ENCODE measurements at regions not wholly inside any gene's neighbourhood (a gene's known extent, or its start where the extent isn't known, plus 50 kb on each side); places are given as distances from the start of the nearest gene placed in this dataset.
A peak's percentile ranks its signal among the peaks of the same experiment; 100 is the strongest.
"Not testable (repeated sequence)": the region's sequence is repeated elsewhere in the genome, so short reads cannot be mapped to it uniquely, and the experiment has no call there.

DNA sequence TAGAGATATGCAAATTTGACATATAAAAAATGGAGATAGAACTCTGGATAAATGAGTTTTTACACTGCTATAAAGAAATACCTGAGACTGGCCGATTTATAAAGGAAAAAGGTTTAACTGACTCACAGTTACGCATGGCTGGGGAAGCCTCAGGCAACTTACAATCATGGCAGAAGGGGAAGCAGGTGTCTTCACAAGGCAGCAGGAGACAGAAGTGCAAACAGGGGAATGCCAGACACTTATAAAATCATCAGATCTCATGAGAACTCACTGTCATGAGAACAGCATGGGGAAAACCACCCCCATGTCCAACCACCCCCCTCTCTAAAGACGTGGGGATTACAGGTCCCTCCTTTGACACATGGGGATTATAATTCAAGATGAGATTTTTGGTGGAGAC is 1540.2 kb upstream of the SLC39A10 start:
- ATAC-seq (no peak), DNase-seq (ENCODE audit: missing footprints) (no peak)
- intact Hi-C loops (cut with DNase I) = no loop called here

DNA sequence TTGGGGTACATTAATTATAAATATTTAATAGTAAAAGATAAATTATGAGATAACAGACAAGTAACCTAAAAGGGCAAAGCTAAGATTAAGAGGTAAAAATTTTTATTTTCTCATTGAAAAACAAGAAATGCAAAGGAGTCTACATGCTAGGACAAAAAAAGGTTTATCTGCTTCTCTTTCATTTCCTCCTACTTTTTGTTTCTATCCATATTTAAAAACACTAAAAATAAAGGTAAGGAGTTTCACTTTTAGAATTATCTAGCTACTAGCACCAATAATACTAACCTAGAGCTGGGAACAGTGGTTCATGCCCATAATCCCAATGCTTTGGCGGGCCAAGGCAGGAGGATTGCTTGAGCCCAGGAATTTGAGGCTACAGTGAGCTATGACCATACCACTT is 1551.7 kb upstream of the SLC39A10 start:
- ATAC-seq (no peak), DNase-seq (ENCODE audit: missing footprints) (no peak)
- intact Hi-C loops (cut with DNase I) = no loop called here

DNA sequence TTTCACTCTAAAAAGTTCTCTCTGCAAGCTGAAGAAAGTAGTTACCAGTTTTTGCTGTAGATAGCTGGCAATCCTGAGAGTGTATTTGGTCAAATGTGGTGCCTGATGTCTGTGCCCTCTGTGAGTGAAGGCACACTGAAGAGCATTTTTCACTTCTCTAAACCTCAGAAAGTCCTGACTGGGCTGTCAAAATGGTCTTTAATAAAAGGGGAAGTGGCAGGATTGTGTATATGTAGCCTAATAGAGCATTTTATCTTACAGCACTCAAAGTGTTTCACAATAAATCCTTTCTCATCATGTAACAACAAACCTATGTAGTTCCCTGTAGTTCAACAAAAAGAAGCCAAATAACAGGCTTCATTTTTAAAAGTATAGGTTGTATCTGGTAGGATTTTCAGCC is 1552.3 kb upstream of the SLC39A10 start:
- ATAC-seq = no peak
- intact Hi-C loops (cut with DNase I) = no loop called here
- no peak for DNase-seq (ENCODE audit: missing footprints)

DNA sequence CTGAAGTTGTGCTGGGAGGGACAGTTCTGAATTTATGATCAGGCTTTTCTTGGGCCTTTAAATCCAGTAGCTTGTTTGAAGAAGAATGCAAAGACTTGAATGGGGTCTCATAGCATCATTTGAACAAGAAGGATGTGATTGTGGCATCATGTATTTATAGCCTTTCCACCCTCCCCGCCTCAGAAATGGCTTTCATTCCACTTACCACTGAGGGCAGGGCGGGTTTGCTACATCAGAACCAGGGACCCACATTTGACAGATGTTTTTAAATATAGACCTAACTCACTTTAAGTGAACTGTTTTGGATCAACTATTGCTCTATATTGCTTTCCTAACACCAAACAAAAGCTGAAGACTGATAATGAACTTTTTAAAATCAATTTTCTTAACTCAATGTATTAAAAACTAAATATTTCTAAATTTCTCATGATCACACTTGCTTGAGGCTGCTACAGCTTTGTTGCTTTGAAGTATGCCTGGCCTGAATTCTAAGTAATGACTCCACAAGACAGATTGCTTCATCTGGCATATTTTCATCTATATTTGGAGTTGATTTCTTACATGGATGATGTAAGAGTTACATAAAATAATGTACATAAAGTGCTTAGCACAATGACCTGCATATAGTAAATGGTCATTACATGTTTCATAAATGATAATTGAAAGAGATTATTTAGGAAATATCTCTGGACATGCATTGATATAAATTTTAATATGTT is 1552.9 kb upstream of the SLC39A10 start:
- ATAC-seq (no peak), DNase-seq (ENCODE audit: missing footprints) (no peak)
- intact Hi-C loops (cut with DNase I) = no loop called here

DNA sequence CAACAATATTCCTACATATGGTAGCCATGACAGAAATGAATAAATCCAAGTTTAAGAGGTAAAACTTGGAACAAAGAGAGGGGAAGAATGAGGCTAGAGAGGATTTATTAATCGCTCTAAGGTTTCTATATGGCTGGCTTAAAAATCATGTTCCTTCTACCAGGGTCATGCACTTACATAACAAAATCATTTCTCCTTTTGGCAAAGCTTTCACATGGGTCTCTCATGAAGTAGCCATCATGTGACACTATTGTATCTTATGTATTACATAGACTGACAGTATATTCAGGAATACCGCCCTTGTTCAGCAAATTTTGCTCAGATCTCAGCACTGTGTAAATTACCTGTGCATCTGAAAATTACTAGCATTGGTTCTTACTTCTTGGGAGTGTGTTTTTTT is 1554.5 kb upstream of the SLC39A10 start:
- ATAC-seq = no peak
- no peak for DNase-seq (ENCODE audit: missing footprints)
- intact Hi-C loops (cut with DNase I) = no loop called here

DNA sequence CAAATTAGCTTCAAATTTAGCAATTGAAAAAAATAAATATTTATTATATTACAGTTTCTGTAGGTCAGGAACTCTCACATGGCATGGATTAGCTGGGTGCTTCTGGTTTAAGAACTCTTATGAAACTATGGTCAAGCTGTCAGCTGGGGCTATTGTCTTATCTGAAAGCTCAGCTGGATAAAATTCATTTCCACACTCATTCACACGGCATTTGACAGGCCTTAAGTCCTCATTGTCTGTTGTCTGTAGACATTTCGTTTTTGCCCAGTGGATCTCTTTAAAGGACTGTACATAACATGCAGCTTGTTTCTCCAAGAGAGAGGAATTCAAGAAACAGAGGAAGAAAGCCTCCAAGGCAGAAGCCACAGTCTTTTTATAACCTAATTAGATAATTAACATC is 1556.8 kb upstream of the SLC39A10 start:
- ATAC-seq = no peak
- intact Hi-C loops (cut with DNase I) = no loop called here
- DNase-seq (ENCODE audit: missing footprints) = no peak

DNA sequence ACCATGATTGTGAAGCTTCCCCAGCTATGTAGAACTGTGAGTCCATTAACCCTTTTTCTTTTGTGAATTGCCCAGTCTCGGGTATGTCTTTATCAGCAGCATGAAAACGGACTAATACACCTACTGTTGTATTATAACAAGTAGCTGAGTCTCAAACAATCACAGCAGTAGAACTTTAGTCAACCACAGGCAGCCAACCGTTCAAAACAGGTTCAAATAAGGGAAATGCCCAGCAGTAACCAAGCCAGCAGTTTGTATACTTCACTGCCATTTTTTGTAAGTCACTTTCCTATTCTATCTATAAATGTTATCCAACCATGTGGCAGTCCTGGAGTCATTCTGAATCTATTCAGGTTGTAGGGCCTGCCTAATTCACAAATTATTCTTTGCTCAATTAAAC is 1560.6 kb upstream of the SLC39A10 start:
- ATAC-seq (no peak), DNase-seq (ENCODE audit: missing footprints) (no peak)
- intact Hi-C loops (cut with DNase I) = no loop called here

DNA sequence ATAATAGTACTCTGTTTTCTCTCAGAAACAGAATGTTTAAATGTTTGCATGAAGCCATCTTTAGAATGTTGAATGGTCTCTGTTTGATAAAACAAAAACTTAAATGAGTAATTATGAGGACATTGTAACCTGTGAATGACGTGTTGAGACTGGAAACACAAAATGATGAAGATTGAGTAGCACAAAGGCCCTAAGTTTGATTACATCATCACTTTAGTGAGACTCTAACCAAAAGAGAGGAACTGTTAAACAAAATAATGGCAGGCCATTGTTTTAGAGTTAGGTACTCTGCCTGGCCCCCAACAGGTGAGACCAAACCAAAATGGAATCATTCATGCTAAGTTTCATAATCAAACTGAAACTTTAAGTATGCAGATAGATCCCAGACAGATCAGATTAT is 1561.7 kb upstream of the SLC39A10 start:
- intact Hi-C loops (cut with DNase I) = no loop called here
- ATAC-seq = no peak

DNA sequence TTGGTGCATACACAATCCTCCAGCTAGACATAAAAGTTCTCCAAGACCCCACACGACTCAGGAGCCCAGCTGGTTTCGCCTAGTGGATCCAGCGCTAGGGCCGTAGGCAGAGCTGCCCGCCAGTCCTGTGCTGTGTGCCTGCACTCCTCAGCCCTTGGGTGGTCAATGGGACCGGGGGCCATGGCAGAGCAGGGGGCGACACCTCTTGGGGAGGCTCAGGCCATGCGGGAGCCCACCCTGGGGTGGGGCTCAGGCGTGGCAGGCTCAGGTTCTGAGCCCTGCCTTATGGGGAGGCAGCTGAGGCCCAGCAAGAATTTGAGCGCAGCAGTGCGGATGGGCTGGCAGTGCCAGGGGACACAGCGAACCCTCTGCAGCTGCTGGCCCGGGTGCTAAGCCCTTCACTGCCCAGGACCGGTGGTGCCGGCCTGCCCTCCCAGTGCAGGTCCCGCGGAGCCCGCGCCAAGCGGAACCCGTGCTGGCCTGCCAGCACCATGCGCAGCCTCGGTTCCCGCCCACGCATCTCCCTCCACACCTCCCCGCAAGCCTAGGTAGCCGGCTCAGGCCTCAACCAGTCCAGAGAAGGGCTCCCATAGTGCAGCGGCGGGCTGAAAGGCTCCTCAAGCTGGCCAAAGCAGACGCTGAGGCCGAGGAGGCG is 1566.6 kb upstream of the SLC39A10 start:
- DNase-seq (ENCODE audit: missing footprints) = peak; percentile 71
- no peak for ATAC-seq
- intact Hi-C loops (cut with DNase I) = no loop called here

More for the DNA sequence above, 1561.7 kb upstream of the SLC39A10 start:
- DNase-seq (ENCODE audit: missing footprints) = no peak

DNA sequence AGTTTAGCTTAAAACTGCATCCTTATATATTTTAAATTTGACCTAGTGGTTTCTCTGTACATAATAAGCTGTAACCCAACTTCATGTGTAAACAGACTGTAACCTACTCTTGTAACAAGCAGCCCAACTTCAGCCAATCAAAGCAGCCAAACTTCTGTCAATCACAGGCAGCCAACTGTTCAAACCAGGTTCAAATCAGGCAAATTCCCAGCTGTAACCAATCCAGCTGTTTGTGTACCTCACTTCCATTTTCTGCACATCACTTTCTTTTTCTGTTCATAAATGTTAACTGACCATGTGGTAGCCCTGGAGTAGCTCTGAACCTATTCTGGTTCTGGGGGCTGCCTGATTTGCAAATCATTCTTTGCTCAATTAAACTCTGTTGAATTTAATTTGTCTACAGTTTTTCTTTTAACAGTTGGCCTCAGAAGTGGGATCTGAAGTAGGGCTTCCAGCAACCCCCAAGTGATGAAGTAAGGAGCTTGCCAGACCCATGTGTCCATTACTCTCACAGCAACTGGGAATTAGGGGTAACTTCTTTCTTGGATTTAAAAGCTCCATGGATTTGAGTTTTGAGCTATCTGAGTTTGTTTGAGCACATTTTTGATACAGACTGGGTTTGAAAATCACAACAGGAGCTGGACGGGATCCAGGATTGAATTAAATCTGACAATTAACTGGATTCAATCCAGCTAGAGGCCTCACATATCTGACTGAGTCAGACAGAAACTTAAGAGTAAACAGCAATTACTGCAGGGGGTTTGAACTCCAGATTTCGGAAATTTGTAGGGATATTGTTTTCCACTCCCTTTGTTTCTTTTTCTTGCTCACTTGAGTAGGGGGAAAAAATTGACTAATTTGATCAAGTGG is 1569.7 kb upstream of the SLC39A10 start:
- DNase-seq (ENCODE audit: missing footprints) (no peak), ATAC-seq (no peak)
- intact Hi-C loops (cut with DNase I) = no loop called here

DNA sequence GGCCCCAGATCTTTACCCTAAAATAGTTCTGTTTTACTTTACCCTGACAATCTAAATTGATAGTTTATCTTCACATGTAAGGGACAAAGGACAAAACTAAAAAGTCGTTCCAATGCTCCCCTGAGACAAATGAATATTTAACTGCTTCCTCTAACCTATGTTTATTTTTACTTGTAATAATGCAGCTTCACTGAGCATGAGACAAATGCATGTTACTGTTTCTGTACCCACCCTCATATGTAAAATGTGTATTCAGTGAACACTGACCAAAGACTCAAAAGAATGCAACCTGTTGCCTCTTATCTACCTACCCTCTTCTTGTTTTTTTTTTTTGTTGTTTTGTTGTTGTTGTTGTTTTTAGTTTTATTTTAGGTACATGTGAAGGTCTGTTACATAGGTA is 1570.9 kb upstream of the SLC39A10 start:
- intact Hi-C loops (cut with DNase I) = no loop called here
- no peak for ATAC-seq
- no peak for DNase-seq (ENCODE audit: missing footprints)

DNA sequence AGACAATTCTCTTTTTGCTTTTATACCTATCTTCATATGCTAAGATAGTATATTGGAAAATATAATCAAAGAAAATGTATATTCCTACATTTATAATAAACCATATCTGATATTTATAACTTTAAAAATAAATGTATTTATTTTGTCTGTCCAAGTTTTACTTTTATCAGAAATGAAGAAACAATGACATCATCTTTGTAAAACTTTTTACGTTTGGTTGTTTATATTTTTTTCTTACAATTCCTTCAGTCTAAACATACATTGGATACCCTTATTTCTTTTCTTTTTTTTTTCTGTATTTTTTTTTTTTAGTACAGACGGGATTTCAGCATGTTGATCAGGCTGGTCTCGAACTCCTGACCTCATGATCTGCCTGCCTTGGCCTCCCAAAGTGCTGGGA is 1577.0 kb upstream of the SLC39A10 start:
- no peak for ATAC-seq
- no peak for DNase-seq (ENCODE audit: missing footprints)
- intact Hi-C loops (cut with DNase I) = no loop called here

DNA sequence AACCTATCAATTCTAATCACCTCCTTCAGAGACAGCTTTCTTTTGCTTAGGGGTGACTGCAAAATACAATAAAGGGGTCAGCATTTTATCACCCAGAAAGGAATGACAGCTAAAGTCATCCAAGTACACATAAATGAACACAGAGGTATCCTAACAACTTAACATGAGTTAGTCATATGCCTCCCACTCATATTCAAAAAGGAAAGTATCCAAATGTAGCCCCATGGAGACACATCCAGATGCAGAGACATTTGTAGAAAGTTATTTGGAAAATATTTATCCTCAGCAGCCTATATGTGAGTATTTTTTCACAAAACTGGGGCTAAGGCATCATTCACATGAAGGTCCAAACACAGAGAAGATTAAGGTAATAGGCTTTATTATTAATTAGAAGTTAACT is 1579.7 kb upstream of the SLC39A10 start:
- no peak for ATAC-seq
- intact Hi-C loops (cut with DNase I) = no loop called here
- DNase-seq (ENCODE audit: missing footprints) = no peak

DNA sequence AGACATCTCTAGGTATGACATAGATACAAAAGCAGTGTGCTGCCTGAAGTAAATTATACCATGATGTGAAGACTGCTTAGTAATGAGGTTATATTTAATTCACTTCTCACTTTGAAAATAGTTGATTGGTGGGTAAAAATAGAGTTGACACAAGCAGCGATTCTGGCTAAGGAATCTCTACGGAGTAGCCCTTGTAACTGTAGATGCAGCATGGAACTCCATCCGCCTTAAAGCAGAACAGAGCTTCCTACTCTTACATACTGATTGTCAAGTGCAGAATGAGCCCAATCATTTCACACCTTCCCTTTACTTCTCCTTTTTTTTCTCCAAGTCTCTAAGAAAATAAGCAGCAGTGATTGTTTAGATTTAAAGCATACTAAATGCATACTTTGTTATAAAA is 1594.6 kb upstream of the SLC39A10 start:
- no peak for ATAC-seq
- DNase-seq (ENCODE audit: missing footprints) = no peak
- intact Hi-C loops (cut with DNase I) = no loop called here

DNA sequence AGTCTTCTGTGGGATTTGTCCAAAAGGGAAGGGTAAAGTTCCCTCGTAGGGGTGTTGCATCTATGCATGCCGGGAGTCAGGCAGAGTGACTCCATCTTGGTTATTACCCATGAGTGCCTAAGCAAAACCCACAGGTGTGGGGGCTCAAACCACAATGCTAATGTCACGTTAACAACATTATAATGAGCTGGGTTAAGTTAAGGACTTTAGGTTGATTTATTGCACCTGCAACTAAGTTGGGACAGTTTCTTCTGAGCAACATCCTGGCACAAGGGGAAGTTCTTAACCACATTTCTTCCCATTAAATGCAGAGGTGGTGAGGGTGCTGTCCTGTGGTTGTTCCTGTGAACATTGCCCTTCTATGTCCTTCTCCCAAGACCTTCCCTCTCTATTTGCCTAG is 1596.8 kb upstream of the SLC39A10 start:
- intact Hi-C loops (cut with DNase I) = no loop called here
- ATAC-seq (no peak), DNase-seq (ENCODE audit: missing footprints) (no peak)

DNA sequence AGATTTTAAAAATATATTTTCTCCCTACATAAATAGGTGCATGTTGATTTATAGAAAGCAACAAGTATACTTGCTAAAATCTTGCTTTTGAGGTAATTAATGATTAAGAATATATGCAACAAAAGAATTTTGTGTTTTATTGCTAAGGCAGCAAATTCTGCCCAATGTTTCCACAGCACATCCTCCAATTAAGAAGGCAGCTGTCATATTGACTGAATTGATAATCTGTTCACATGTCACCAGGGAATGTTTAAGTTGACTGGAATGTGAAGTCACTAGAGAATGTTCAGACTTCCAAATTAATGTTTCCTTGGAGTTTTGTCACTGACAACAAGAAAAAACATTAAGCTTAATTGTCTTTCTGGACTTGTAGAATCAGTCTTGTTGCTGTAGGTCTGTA is 1602.7 kb upstream of the SLC39A10 start:
- intact Hi-C loops (cut with DNase I) = no loop called here
- ATAC-seq = no peak
- DNase-seq (ENCODE audit: missing footprints) = no peak

DNA sequence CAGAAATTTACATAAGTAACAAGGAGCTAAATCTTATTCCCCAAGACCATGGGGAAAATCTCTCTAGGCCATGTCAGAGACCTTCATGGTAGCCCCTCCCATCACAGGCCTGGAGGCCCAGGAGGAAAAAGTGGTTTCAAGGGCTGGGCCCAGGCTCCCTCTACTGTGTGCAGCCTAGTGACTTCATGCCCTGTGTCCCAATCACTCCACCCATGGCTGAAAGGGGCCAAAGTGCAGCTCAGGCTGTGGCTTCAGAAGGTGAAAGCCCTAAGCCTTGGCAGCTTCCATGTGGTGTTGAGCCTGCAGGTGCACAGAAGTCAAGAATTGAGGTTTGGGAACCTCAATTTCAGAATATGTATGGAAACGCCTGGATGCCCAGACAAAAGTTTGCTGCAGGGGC is 1612.7 kb upstream of the SLC39A10 start:
- DNase-seq (ENCODE audit: missing footprints) = no peak
- intact Hi-C loops (cut with DNase I) = no loop called here
- ATAC-seq = no peak

DNA sequence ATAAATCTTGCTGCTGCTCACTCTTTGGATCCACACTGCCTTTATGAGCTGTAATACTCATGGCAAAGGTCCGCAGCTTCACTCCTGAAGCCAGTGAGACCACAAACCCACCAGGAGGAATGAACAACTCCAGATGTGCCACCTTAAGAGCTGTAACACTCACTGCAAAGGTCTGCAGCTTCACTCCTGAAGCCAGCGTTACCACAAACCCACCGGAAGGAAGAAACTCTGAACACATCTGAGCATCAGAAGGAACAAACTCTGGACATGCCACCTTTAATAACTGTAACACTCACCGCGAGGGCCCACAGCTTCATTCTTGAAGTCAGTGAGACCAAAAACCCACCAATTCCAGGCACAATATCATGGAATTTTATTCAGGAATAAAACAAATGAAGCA is 1635.9 kb upstream of the SLC39A10 start:
- intact Hi-C loops (cut with DNase I); DNase-seq (ENCODE audit: missing footprints); ATAC-seq: not testable (repeated sequence)

DNA sequence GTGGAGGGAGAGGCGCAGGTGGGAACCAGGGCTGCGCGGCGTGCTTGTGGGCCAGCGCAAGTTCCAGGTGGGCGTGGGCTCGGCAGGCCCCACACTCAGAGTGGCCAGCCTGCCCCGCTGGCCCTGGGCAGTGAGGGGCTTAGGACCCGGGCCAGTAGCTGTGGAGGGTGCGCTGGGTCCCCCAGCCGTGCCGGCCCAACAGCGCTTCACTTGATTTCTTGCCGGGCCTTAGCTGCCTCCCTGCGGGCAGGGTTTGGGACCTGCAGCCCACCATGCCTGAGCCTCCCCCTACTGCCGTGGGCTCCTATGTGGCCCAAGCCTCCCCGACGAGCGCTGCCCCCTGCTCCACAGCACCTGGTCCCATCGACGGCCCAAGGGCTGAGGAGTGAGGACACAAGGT is 1636.9 kb upstream of the SLC39A10 start:
- DNase-seq (ENCODE audit: missing footprints) (no peak), ATAC-seq (no peak)
- intact Hi-C loops (cut with DNase I) = no loop called here

DNA sequence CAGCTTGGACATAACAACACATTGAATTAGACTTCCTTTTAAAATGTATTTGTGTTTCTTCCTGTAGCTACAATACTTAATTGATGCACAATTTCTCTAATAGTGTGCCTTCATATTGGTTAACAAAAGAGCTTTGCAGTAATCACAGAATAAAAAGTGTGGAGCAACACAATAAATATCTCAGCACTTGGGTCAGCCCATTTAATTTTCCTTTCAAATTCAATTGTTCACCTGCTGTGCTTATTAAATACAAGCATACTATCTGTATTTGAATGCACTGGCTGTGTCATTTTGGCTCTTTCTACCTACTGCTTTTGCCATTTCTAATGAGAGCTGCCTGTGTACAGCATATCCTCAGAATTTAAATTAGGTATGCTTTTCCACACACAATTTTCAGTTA is 1641.3 kb upstream of the SLC39A10 start:
- ATAC-seq (no peak), DNase-seq (ENCODE audit: missing footprints) (no peak)
- intact Hi-C loops (cut with DNase I) = no loop called here

Data from Right ventricle myocardium inferior (tissue), 1 donor.